CD14-positive monocyte (primary cell): ENCODE measurements at regions not wholly inside any gene's neighbourhood (a gene's known extent, or its start where the extent isn't known, plus 50 kb on each side); places are given as distances from the start of the nearest gene placed in this dataset.

Experiments used
- DNase-seq, 3 donors: peaks; one replicate each; pipeline ENCODE4 v3.0.0-alpha.2; 2011 to 2022
- H2AFZ ChIP-seq: 2 replicates; pipeline ENCODE4 v1.6.0; 2012; ENCODE audit warnings: mild to moderate bottlenecking, low read depth, low read length, inconsistent platforms; ENCODE audit not compliant: insufficient read depth, poor library complexity, severe bottlenecking
- H3K27ac ChIP-seq, 2 donors: 1 replicate in 1 of 2; 2 replicates in 1 of 2; pipeline ENCODE4 v1.5.1; 2012 to 2013; ENCODE audit warnings: low read length in 2 of 2, control low read depth in 1 of 2, inconsistent platforms in 1 of 2, low read depth in 1 of 2, mild to moderate bottlenecking in 1 of 2
- H3K27me3 ChIP-seq, 2 donors: one replicate each; pipeline versions ENCODE4 v1.6.0 to v1.6.1; 2011 to 2013; ENCODE audit warnings: low read length in 2 of 2; ENCODE audit not compliant: control insufficient read depth in 2 of 2, insufficient read depth in 2 of 2
- H3K36me3 ChIP-seq, 2 donors: replicated peaks in 1 of 2; 1 replicate in 1 of 2; 2 replicates in 1 of 2; pipeline versions ENCODE4 v1.5.1 to v1.6.1; 2012 to 2013; ENCODE audit warnings: low read length in 2 of 2, control low read depth in 1 of 2, inconsistent platforms in 1 of 2, mild to moderate bottlenecking in 1 of 2; ENCODE audit not compliant: insufficient read depth in 2 of 2, control insufficient read depth in 1 of 2
- H3K4me1 ChIP-seq, 2 donors: 1 replicate in 1 of 2; 2 replicates in 1 of 2; pipeline versions ENCODE4 v1.5.1 to v1.6.1; 2012 to 2013; ENCODE audit warnings: low read length in 2 of 2, control low read depth in 1 of 2, inconsistent platforms in 1 of 2, mild to moderate bottlenecking in 1 of 2, moderate library complexity in 1 of 2; ENCODE audit not compliant: insufficient read depth in 2 of 2, control insufficient read depth in 1 of 2
- H3K4me2 ChIP-seq: replicated peaks from 2 replicates; pipeline ENCODE3; 2012; ENCODE audit warnings: low read length, moderate library complexity, mild to moderate bottlenecking; ENCODE audit not compliant: poor library complexity, severe bottlenecking; ENCODE audit errors: extremely low read depth
- H3K4me3 ChIP-seq, 3 experiments: fragments of 200-600 bp in 1 of 3; sonication (generic) in 1 of 3; replicated peaks in 1 of 3; 1 replicate in 2 of 3; 2 replicates in 1 of 3; pipeline ENCODE4 v1.5.1; 2011 to 2013; ENCODE audit warnings: low read length in 3 of 3, mild to moderate bottlenecking in 3 of 3, control low read depth in 2 of 3, low read depth in 2 of 3, inconsistent platforms in 1 of 3, moderate library complexity in 1 of 3
- H3K79me2 ChIP-seq: 2 replicates; pipeline ENCODE4 v1.6.0; 2012; ENCODE audit warnings: mild to moderate bottlenecking, control low read depth, inconsistent platforms, low read length, moderate library complexity; ENCODE audit not compliant: insufficient read depth
- H3K9ac ChIP-seq: 2 replicates; pipeline ENCODE4 v1.6.0; 2017; ENCODE audit warnings: low read length, mild to moderate bottlenecking; ENCODE audit not compliant: insufficient read depth, poor library complexity, severe bottlenecking
- H3K9me3 ChIP-seq, 2 donors: replicated peaks in 1 of 2; 1 replicate in 1 of 2; 2 replicates in 1 of 2; pipeline versions ENCODE4 v1.5.1 to v1.6.1; 2012 to 2013; ENCODE audit warnings: low read length in 2 of 2, control low read depth in 1 of 2; ENCODE audit not compliant: control insufficient read depth in 1 of 2, insufficient read depth in 1 of 2
- H4K20me1 ChIP-seq: 2 replicates; pipeline ENCODE4 v1.6.0; 2012; ENCODE audit warnings: mild to moderate bottlenecking, low read length, control low read depth, moderate library complexity; ENCODE audit not compliant: insufficient read depth
- H3K27ac Mint-ChIP-seq, 7 donors: one replicate each; pipeline ENCODE4 v1.8.0; 2020; ENCODE audit warnings: mild to moderate bottlenecking in 7 of 7, mixed read lengths in 7 of 7, moderate library complexity in 6 of 7, inconsistent platforms in 2 of 7
- H3K27me3 Mint-ChIP-seq, 3 donors: one replicate each; pipeline ENCODE4 v1.8.0; 2021 to 2022; ENCODE audit warnings: low read depth in 3 of 3, mild to moderate bottlenecking in 3 of 3, mixed read lengths in 3 of 3, moderate library complexity in 3 of 3, inconsistent platforms in 1 of 3
- H3K36me3 Mint-ChIP-seq, 2 donors: one replicate each; pipeline ENCODE4 v1.8.0; 2020; ENCODE audit warnings: mixed read lengths in 2 of 2, inconsistent platforms in 1 of 2, mild to moderate bottlenecking in 1 of 2
- H3K4me1 Mint-ChIP-seq: one replicate; pipeline ENCODE4 v1.8.0; 2020; ENCODE audit warnings: mild to moderate bottlenecking, mixed read lengths
- H3K4me3 Mint-ChIP-seq, 2 donors: one replicate each; pipeline ENCODE4 v1.8.0; 2020; ENCODE audit warnings: mild to moderate bottlenecking in 2 of 2, mixed read lengths in 2 of 2, moderate library complexity in 1 of 2
- H3K9me3 Mint-ChIP-seq, 7 donors: one replicate each; pipeline ENCODE4 v1.8.0; 2020 to 2022; ENCODE audit warnings: mixed read lengths in 7 of 7, mild to moderate bottlenecking in 6 of 7, moderate library complexity in 6 of 7, inconsistent platforms in 2 of 7
- CTCF ChIP-seq: fragments of 200-600 bp; IDR thresholded peaks from one replicate; pipeline ENCODE4 v1.8.0; 2022; ENCODE audit warnings: antibody characterized with exemption, mild to moderate bottlenecking
- WGBS: methylation state at CpG from one replicate; pipeline ENCODE4 v1.1.5; 2013; ENCODE audit warnings: missing lambda C conversion rate; ENCODE audit not compliant: insufficient coverage; 5-methylcytosine and 5-hydroxymethylcytosine counted together
- intact Hi-C, 2 donors: fragments of 100-400 bp; cut with micrococcal nuclease; formaldehyde crosslinking; loops; one replicate each; pipeline versions ENCODE4 v1.15.0 to v1.15.1; 2023

- DNase-seq, result no peak
- Histone ChIP-seq H4K20me1 (no peaks in the 10 kb centered on the region), H3K9me3 (no peaks in the 10 kb centered on the region), H2AFZ (no peak overlapping the region), H3K4me2 (no peak overlapping the region), H3K9ac (no peak overlapping the region), H3K36me3 (no peaks in the 10 kb centered on the region), H3K27me3 (no peaks in the 10 kb centered on the region), H3K27ac (no peak overlapping the region), H3K4me3 (no peak overlapping the region), H3K4me1 (no peaks in the 10 kb centered on the region), H3K79me2 (no peaks in the 10 kb centered on the region)
- Mint-ChIP-seq H3K36me3 (no peaks in the 10 kb centered on the region), H3K4me3 (no peak overlapping the region), H3K9me3 (peaks cover 0 to 10% (median 4%) of the 10 kb centered on the region in 7 donors), H3K27ac (no peak overlapping the region), H3K4me1 (no peaks in the 10 kb centered on the region), H3K27me3 (no peaks in the 10 kb centered on the region)
- no peak for TF ChIP-seq CTCF
- intact Hi-C loops, result no loop called here
- WGBS, result 85% methylated on average over 13 of the region's 21 CpGs
Measured at GRCh38 chr16:73383195-73383987, 335.5 kb upstream of the ZFHX3 start.

DNA sequence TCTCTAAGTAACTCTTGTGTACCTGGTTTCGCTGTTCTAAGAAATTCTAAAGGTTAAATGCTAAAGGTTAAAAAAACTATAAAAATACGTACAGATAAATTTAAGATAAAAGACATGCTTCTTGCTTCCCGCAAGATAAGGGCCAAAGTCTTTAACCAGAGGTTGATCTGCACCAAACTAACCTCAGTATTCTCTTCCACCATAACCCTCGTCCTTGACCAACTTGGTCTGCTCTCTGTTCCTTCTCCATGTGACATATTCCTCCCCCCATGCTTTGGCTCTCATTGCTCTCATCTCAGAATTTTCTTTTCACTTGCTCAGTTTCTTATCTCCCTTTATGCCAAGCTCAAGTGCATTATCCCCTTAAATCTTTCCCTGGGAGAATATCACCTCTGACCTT, 330.5 kb upstream of the ZFHX3 start:
- TF ChIP-seq CTCF, result no peak
- no peaks in the 10 kb centered on the region for H4K20me1 ChIP-seq
- Mint-ChIP-seq H3K4me1 (no peaks in the 10 kb centered on the region), H3K36me3 (no peaks in the 10 kb centered on the region), H3K4me3 (no peak overlapping the region), H3K27me3 (no peaks in the 10 kb centered on the region), H3K9me3 (peaks cover 0 to 5% (median 2%) of the 10 kb centered on the region in 7 donors), H3K27ac (no peak overlapping the region)
- no peak overlapping the region for H3K9ac ChIP-seq
- H3K4me3 ChIP-seq, result no peak overlapping the region
- DNase-seq, result no peak
- no peak overlapping the region for H2AFZ ChIP-seq
- H3K4me2 ChIP-seq, result no peak overlapping the region
- WGBS, result 89% methylated on average over 2 of the region's 4 CpGs
- intact Hi-C loops, result no loop called here
- H3K27ac ChIP-seq, result no peak overlapping the region
- no peaks in the 10 kb centered on the region for H3K36me3 ChIP-seq
- no peaks in the 10 kb centered on the region for H3K27me3 ChIP-seq
- H3K79me2 ChIP-seq, result no peaks in the 10 kb centered on the region
- H3K9me3 ChIP-seq, result no peaks in the 10 kb centered on the region
- no peaks in the 10 kb centered on the region for H3K4me1 ChIP-seq
